H9 (cell line): ENCODE measurements at regions not wholly inside any gene's neighbourhood (a gene's known extent, or its start where the extent isn't known, plus 50 kb on each side); places are given as distances from the start of the nearest gene placed in this dataset.

Source experiments
- DNase-seq: peaks from one replicate; pipeline ENCODE4 v3.0.0-alpha.2; 2017
- H2AFZ ChIP-seq: one replicate; pipeline ENCODE4 v1.6.1; 2013; ENCODE audit warnings: mild to moderate bottlenecking, low read length, control low read depth, moderate library complexity
- H2AK5ac ChIP-seq: 2 replicates; pipeline ENCODE4 v1.6.1; 2013; ENCODE audit warnings: low read length, control low read depth, mixed read lengths; ENCODE audit not compliant: insufficient read length
- H2BK120ac ChIP-seq: one replicate; pipeline ENCODE4 v1.6.1; 2013; ENCODE audit warnings: low read depth, mild to moderate bottlenecking, low read length, control low read depth, inconsistent platforms; ENCODE audit not compliant: poor library complexity, severe bottlenecking
- H2BK12ac ChIP-seq: 2 replicates; pipeline ENCODE4 v1.6.1; 2013; ENCODE audit warnings: low read length, control low read depth, mixed read lengths, low read depth; ENCODE audit not compliant: insufficient read length
- H2BK15ac ChIP-seq: 2 replicates; pipeline ENCODE4 v1.6.1; 2013; ENCODE audit warnings: low read depth, low read length, control low read depth
- H2BK20ac ChIP-seq: one replicate; pipeline ENCODE4 v1.6.1; 2013; ENCODE audit warnings: low read depth, mild to moderate bottlenecking, low read length, control low read depth, inconsistent platforms; ENCODE audit not compliant: poor library complexity, severe bottlenecking
- H2BK5ac ChIP-seq: 2 replicates; pipeline ENCODE4 v1.6.1; 2013; ENCODE audit warnings: low read length, control low read depth, mixed read lengths; ENCODE audit not compliant: insufficient read length
- H3K14ac ChIP-seq: 2 replicates; pipeline ENCODE4 v1.6.1; 2013; ENCODE audit warnings: low read length, control low read depth; ENCODE audit not compliant: insufficient read depth
- H3K18ac ChIP-seq: 2 replicates; pipeline ENCODE4 v1.6.1; 2013; ENCODE audit warnings: low read depth, mild to moderate bottlenecking, mixed read lengths, low read length, control low read depth; ENCODE audit not compliant: insufficient read length
- H3K23ac ChIP-seq: 2 replicates; pipeline ENCODE4 v1.6.1; 2013; ENCODE audit warnings: low read length, control low read depth, mixed read lengths, low read depth; ENCODE audit not compliant: insufficient read length
- H3K23me2 ChIP-seq: 2 replicates; pipeline ENCODE4 v1.6.1; 2013; ENCODE audit warnings: low read depth, mild to moderate bottlenecking, mixed read lengths, low read length, control low read depth; ENCODE audit not compliant: insufficient read length, poor library complexity, severe bottlenecking
- H3K27ac ChIP-seq: 2 replicates; pipeline ENCODE4 v1.5.1; 2013; ENCODE audit warnings: low read length, control low read depth, mixed read lengths, low read depth; ENCODE audit not compliant: insufficient read length
- H3K27me3 ChIP-seq: 2 replicates; pipeline ENCODE4 v1.6.1; 2013; ENCODE audit warnings: low read length, control low read depth, inconsistent platforms; ENCODE audit not compliant: insufficient read depth
- H3K4ac ChIP-seq: 2 replicates; pipeline ENCODE4 v1.6.1; 2013; ENCODE audit warnings: low read depth, mild to moderate bottlenecking, control low read depth, inconsistent platforms, low read length, moderate library complexity
- H3K4me1 ChIP-seq: 2 replicates; pipeline ENCODE4 v1.6.1; 2013; ENCODE audit warnings: low read length, control low read depth, inconsistent platforms; ENCODE audit not compliant: insufficient read depth
- H3K4me2 ChIP-seq: 2 replicates; pipeline ENCODE4 v1.6.1; 2013; ENCODE audit warnings: low read length, control low read depth, mixed read lengths; ENCODE audit not compliant: insufficient read length, insufficient read depth
- H3K56ac ChIP-seq: 2 replicates; pipeline ENCODE4 v1.6.1; 2013; ENCODE audit warnings: low read depth, mild to moderate bottlenecking, mixed read lengths, low read length, control low read depth; ENCODE audit not compliant: insufficient read length
- H3K79me1 ChIP-seq: 2 replicates; pipeline ENCODE4 v1.6.1; 2013; ENCODE audit warnings: low read depth, mild to moderate bottlenecking, moderate library complexity, low read length, control low read depth, inconsistent platforms; ENCODE audit not compliant: insufficient read depth, poor library complexity, severe bottlenecking
- H3K79me2 ChIP-seq: 2 replicates; pipeline ENCODE4 v1.6.1; 2013; ENCODE audit warnings: low read length, control low read depth, inconsistent platforms; ENCODE audit not compliant: insufficient read depth
- H3K9ac ChIP-seq: 2 replicates; pipeline ENCODE4 v1.6.1; 2013; ENCODE audit warnings: low read length, control low read depth, mixed read lengths; ENCODE audit not compliant: insufficient read length; ENCODE audit errors: extremely low read depth
- H3K9me3 ChIP-seq: one replicate; pipeline ENCODE4 v1.6.1; 2013; ENCODE audit warnings: low read depth, low read length, inconsistent platforms; ENCODE audit not compliant: control insufficient read depth
- H3T11ph ChIP-seq: one replicate; pipeline ENCODE4 v1.6.1; 2013; ENCODE audit warnings: mild to moderate bottlenecking, low read length, control low read depth, inconsistent platforms
- H4K20me1 ChIP-seq: one replicate; pipeline ENCODE4 v1.6.1; 2013; ENCODE audit not compliant: control insufficient read depth, insufficient read length, insufficient read depth
- H4K5ac ChIP-seq: 2 replicates; pipeline ENCODE4 v1.6.1; 2013; ENCODE audit warnings: low read depth, mild to moderate bottlenecking, mixed read lengths, low read length, control low read depth; ENCODE audit not compliant: insufficient read length
- H4K8ac ChIP-seq: replicated peaks from 2 replicates; pipeline ENCODE4 v1.6.1; 2013; ENCODE audit warnings: low read length, control low read depth, mixed read lengths, low read depth; ENCODE audit not compliant: insufficient read length
- H4K91ac ChIP-seq: 2 replicates; pipeline ENCODE4 v1.6.1; 2013; ENCODE audit warnings: low read depth, mild to moderate bottlenecking, moderate library complexity, mixed read lengths, low read length, control low read depth; ENCODE audit not compliant: insufficient read length
- H3K27ac Mint-ChIP-seq, 3 experiments: 2 replicates in 2 of 3; 3 replicates in 1 of 3; pipeline ENCODE4 v1.8.0; 2020 to 2021; ENCODE audit warnings: mixed read lengths in 3 of 3, mild to moderate bottlenecking in 1 of 3, moderate library complexity in 1 of 3
- H3K27me3 Mint-ChIP-seq: 2 replicates; pipeline ENCODE4 v1.8.0; 2021; ENCODE audit warnings: low read depth, mild to moderate bottlenecking, moderate library complexity, mixed read lengths
- H3K36me3 Mint-ChIP-seq, 3 experiments: 2 replicates in 2 of 3; 3 replicates in 1 of 3; pipeline ENCODE4 v1.8.0; 2020 to 2021; ENCODE audit warnings: low read depth in 3 of 3, mixed read lengths in 3 of 3; ENCODE audit not compliant: insufficient read depth in 1 of 3
- H3K4me1 Mint-ChIP-seq, 2 experiments: 2 replicates each; pipeline ENCODE4 v1.8.0; 2020; ENCODE audit warnings: mixed read lengths in 2 of 2
- H3K4me3 Mint-ChIP-seq, 2 experiments: 2 replicates in 1 of 2; 3 replicates in 1 of 2; pipeline ENCODE4 v1.8.0; 2020 to 2021; ENCODE audit warnings: mild to moderate bottlenecking in 2 of 2, mixed read lengths in 2 of 2, moderate library complexity in 1 of 2
- H3K9me3 Mint-ChIP-seq, 2 experiments: 2 replicates in 1 of 2; 3 replicates in 1 of 2; pipeline ENCODE4 v1.8.0; 2020; ENCODE audit warnings: mild to moderate bottlenecking in 2 of 2, mixed read lengths in 2 of 2, moderate library complexity in 1 of 2
- CTCF ChIP-seq: fragments of 200-600 bp; sonication (generic); conservative IDR thresholded peaks from 3 replicates; pipeline ENCODE4 v1.8.0; 2021; ENCODE audit warnings: antibody characterized with exemption, mild to moderate bottlenecking
- WGBS: extraction: QIAGEN DNeasy Blood & Tissue Kit; methylation state at CpG from one replicate; pipeline ENCODE4 v1.1.7; 2013; ENCODE audit warnings: missing lambda C conversion rate, low lambda C conversion rate, mixed read lengths; ENCODE audit not compliant: insufficient read length; ENCODE audit errors: extremely low coverage; 5-methylcytosine and 5-hydroxymethylcytosine counted together

GRCh38 chr4:128711361-128711760 lies 98.1 kb upstream of the JADE1 start:
- no peak overlapping the region for H3K23ac ChIP-seq
- peaks cover 2% of the 10 kb centered on the region for H3K4me1 ChIP-seq
- 0 out of 2 replicates have a peak, but pooled peaks cover 2% of the 10 kb centered on the region for H3K79me2 ChIP-seq
- H3K14ac ChIP-seq = no peak overlapping the region
- H2BK20ac ChIP-seq = no peak overlapping the region
- H2BK12ac ChIP-seq = no peak overlapping the region
- no peak overlapping the region for H3K4ac ChIP-seq
- H2AK5ac ChIP-seq = no peak overlapping the region
- H3K27ac ChIP-seq = no peak overlapping the region
- peak overlapping the region in 1 of 3 experiments; percentile 36; a peak in 1 of 7 replicates for H3K27ac Mint-ChIP-seq
- no peaks in the 10 kb centered on the region for H3K27me3 Mint-ChIP-seq
- no peak overlapping the region for H3K9ac ChIP-seq
- no peak overlapping the region for H4K91ac ChIP-seq
- no peaks in the 10 kb centered on the region for H3K9me3 ChIP-seq
- peaks cover 0 to 15% (median 4%) of the 10 kb centered on the region in 3 experiments; a peak in 4 of 7 replicates for H3K36me3 Mint-ChIP-seq
- H3T11ph ChIP-seq = no peak overlapping the region
- H3K4me2 ChIP-seq = no peak overlapping the region
- no peak overlapping the region for H4K5ac ChIP-seq
- no peaks in the 10 kb centered on the region for H3K23me2 ChIP-seq
- H3K79me1 ChIP-seq = no peaks in the 10 kb centered on the region
- no peak overlapping the region for H4K8ac ChIP-seq
- H3K9me3 Mint-ChIP-seq = peaks cover 4 to 11% of the 10 kb centered on the region in 2 experiments; a peak in 3 of 5 replicates
- peaks cover 20 to 22% of the 10 kb centered on the region in 2 experiments for H3K4me1 Mint-ChIP-seq
- no peaks in the 10 kb centered on the region for H4K20me1 ChIP-seq
- no peak for TF ChIP-seq CTCF
- H3K56ac ChIP-seq = no peak overlapping the region
- no peak overlapping the region for H2BK5ac ChIP-seq
- no peak overlapping the region for H3K18ac ChIP-seq
- no peak overlapping the region for H2BK15ac ChIP-seq
- H3K4me3 Mint-ChIP-seq = no peak overlapping the region
- DNase-seq = no peak
- H2BK120ac ChIP-seq = no peak overlapping the region
- H2AFZ ChIP-seq = no peak overlapping the region
- WGBS = no CpG with 5 or more reads among the region's 1 CpG
- no peaks in the 10 kb centered on the region for H3K27me3 ChIP-seq
